ENCODE measurements at regions not wholly inside any gene's neighbourhood (a gene's known extent, or its start where the extent isn't known, plus 50 kb on each side); places are given as distances from the start of the nearest gene placed in this dataset.

DNA sequence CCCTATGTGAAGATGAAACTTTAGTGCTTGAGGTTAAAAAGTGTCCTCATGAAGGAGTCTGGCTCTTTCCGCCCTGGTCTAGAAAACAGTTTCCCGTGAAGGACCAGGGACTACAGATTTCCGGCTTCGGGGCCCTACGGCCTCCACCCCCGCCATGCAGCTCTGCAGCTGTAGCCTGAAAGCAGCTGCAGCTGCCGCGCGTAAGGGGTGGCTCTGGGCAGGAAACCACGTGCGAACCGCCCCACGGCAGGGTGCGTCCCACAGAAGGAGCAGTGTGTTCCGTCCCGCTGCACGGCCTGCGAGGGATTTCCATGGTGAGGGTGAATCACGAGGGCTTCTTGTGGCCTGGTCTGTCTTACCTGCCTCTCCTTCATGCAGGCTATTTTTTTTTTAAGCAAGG lies 117.0 kb downstream of the ERMARD start:
- Histone ChIP-seq H3K9me3 (ENCODE audit: low read depth, low read length) (no peaks in the 10 kb centered on the region), H3K79me2 (ENCODE audit: insufficient read depth, low read length) (no peaks in the 10 kb centered on the region), H3K4me1 (ENCODE audit: insufficient read depth, low read length) (no peaks in the 10 kb centered on the region), H3K27me3 (ENCODE audit: insufficient read depth, low read length) (no peaks in the 10 kb centered on the region), H4K20me1 (ENCODE audit: insufficient read depth, low read length) (no peaks in the 10 kb centered on the region), H3K4me3 (ENCODE audit: insufficient read depth, low read length) (no peak overlapping the region), H2AFZ (ENCODE audit: low read length) (no peak overlapping the region), H3K27ac (ENCODE audit: low read depth, low read length) (no peak overlapping the region), H3K36me3 (ENCODE audit: insufficient read depth, low read length) (no peaks in the 10 kb centered on the region), H3K4me2 (ENCODE audit: insufficient read depth, low read length) (no peak overlapping the region)
- no peak for DNase-seq (ENCODE audit: insufficient read length, low spot score, missing footprints)
- no peak for TF ChIP-seq CTCF (IDR thresholded peaks at IDR 0.05; ENCODE audit: extremely low read depth, low read depth, low read length)

DNA sequence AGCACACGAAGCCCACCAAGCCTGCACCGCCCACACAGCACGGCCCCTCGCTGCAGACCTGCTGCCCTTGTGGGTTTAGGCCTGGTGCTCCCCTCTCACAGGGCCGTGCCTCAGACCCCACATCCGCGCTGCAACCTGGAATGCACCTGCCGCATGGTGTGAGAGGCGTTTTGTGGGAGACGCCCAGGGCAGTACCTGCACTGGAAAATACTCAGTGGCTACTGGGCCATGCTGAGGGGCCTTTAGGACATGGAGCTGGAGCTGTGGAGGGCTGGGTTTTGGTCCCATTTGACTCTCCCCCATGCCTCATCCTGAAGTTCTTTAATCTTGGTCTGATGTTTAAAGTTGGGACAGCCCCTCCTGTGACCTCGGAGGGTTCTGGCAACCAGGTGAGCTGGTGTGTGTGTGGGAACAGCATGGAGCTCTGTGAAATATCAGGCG lies 116.3 kb downstream of the ERMARD start:
- no peaks in the 10 kb centered on the region for H4K20me1 ChIP-seq (ENCODE audit: insufficient read depth, low read length)
- H2AFZ ChIP-seq (ENCODE audit: low read length), result no peak overlapping the region
- no peak for DNase-seq (ENCODE audit: insufficient read length, low spot score, missing footprints)
- no peak for TF ChIP-seq CTCF (IDR thresholded peaks at IDR 0.05; ENCODE audit: extremely low read depth, low read depth, low read length)
- no peaks in the 10 kb centered on the region for H3K79me2 ChIP-seq (ENCODE audit: insufficient read depth, low read length)
- H3K4me1 ChIP-seq (ENCODE audit: insufficient read depth, low read length), result no peaks in the 10 kb centered on the region
- H3K4me3 ChIP-seq (ENCODE audit: insufficient read depth, low read length), result no peak overlapping the region
- no peak overlapping the region for H3K27ac ChIP-seq (ENCODE audit: low read depth, low read length)
- H3K4me2 ChIP-seq (ENCODE audit: insufficient read depth, low read length), result no peak overlapping the region
- H3K36me3 ChIP-seq (ENCODE audit: insufficient read depth, low read length), result no peaks in the 10 kb centered on the region
- H3K27me3 ChIP-seq (ENCODE audit: insufficient read depth, low read length), result no peaks in the 10 kb centered on the region
- no peaks in the 10 kb centered on the region for H3K9me3 ChIP-seq (ENCODE audit: low read depth, low read length)

DNA sequence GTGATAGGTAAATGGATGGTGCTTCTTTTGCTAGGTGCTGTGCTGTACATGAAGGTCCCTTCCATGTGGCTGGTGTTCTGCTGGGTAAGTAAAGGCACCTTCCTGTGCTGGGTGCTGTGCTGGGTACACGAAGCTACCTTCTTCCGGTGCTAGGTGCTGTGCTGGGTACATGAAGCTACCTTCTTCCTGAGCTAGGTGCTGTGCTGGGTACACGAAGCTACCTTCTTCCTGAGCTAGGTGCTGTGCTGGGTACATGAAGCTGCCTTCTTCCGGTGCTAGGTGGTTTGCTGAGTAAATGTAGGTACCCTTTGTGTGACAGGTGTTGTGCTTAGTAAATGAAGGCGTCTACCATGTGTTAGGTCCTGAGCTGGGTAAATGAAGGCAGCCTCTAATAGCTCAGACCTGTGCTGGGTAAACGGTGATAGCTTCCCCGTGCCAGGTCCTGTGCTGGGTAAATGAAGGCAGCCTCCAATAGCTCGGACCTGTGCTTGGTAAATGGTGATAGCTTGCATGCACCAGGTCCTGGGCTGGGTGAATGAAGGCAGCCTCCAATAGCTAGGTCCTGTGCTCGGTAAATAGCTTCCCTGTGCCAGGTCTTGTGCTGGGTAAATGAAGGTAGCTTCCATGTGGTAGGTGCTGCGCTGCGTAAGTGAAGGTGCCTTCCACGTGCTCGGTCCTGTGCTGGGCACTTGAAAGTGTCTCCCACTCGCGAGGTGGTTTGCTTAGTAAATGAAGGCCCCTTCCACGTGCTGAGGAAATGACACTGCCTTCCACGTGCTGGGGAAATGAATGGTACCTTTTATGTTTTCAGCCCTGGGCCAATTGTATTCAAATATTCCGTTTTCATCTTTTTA lies 115.5 kb downstream of the ERMARD start:
- Histone ChIP-seq H3K4me2 (ENCODE audit: insufficient read depth, low read length) (no peak overlapping the region), H2AFZ (ENCODE audit: low read length) (no peak overlapping the region), H3K27me3 (ENCODE audit: insufficient read depth, low read length) (no peaks in the 10 kb centered on the region), H4K20me1 (ENCODE audit: insufficient read depth, low read length) (no peaks in the 10 kb centered on the region), H3K27ac (ENCODE audit: low read depth, low read length) (no peak overlapping the region), H3K4me1 (ENCODE audit: insufficient read depth, low read length) (no peaks in the 10 kb centered on the region), H3K4me3 (ENCODE audit: insufficient read depth, low read length) (no peak overlapping the region), H3K79me2 (ENCODE audit: insufficient read depth, low read length) (no peaks in the 10 kb centered on the region), H3K36me3 (ENCODE audit: insufficient read depth, low read length) (no peaks in the 10 kb centered on the region), H3K9me3 (ENCODE audit: low read depth, low read length) (no peaks in the 10 kb centered on the region)
- no peak for DNase-seq (ENCODE audit: insufficient read length, low spot score, missing footprints)
- no peak for TF ChIP-seq CTCF (IDR thresholded peaks at IDR 0.05; ENCODE audit: extremely low read depth, low read depth, low read length)

GRCh38 chr6:169866140-169866534 lies 114.7 kb downstream of the ERMARD start:
- H3K36me3 ChIP-seq (ENCODE audit: insufficient read depth, low read length), result no peaks in the 10 kb centered on the region
- no peaks in the 10 kb centered on the region for H3K27me3 ChIP-seq (ENCODE audit: insufficient read depth, low read length)
- DNase-seq (ENCODE audit: insufficient read length, low spot score, missing footprints), result no peak
- no peak overlapping the region for H3K4me2 ChIP-seq (ENCODE audit: insufficient read depth, low read length)
- H3K4me1 ChIP-seq (ENCODE audit: insufficient read depth, low read length), result no peaks in the 10 kb centered on the region
- TF ChIP-seq CTCF (IDR thresholded peaks at IDR 0.05; ENCODE audit: extremely low read depth, low read depth, low read length), result no peak
- no peaks in the 10 kb centered on the region for H3K9me3 ChIP-seq (ENCODE audit: low read depth, low read length)
- no peaks in the 10 kb centered on the region for H3K79me2 ChIP-seq (ENCODE audit: insufficient read depth, low read length)
- H3K4me3 ChIP-seq (ENCODE audit: insufficient read depth, low read length), result no peak overlapping the region
- no peak overlapping the region for H3K27ac ChIP-seq (ENCODE audit: low read depth, low read length)
- H4K20me1 ChIP-seq (ENCODE audit: insufficient read depth, low read length), result no peaks in the 10 kb centered on the region
- H2AFZ ChIP-seq (ENCODE audit: low read length), result no peak overlapping the region

Measured in osteoblast (primary cell).